Ishikawa (cell line): ENCODE measurements at regions not wholly inside any gene's neighbourhood (a gene's known extent, or its start where the extent isn't known, plus 50 kb on each side); places are given as distances from the start of the nearest gene placed in this dataset.

Experiments used
- CEBPB ChIP-seq: IDR thresholded peaks from 2 replicates; pipeline ENCODE4 v1.6.1; 2012
- EGR1 ChIP-seq: IDR thresholded peaks from 2 replicates; pipeline ENCODE4 v1.6.1; 2012
- NFIC ChIP-seq: IDR thresholded peaks from 2 replicates; pipeline ENCODE4 v1.6.1; 2012
- RAD21 ChIP-seq: IDR thresholded peaks from 2 replicates; pipeline ENCODE4 v1.6.1; 2012; ENCODE audit warnings: low read depth
- TAF1 ChIP-seq: IDR thresholded peaks from 2 replicates; pipeline ENCODE4 v1.6.1; 2012; ENCODE audit warnings: low read depth, mild to moderate bottlenecking
- USF1 ChIP-seq: IDR thresholded peaks from 2 replicates; pipeline ENCODE4 v1.6.1; 2012
- YY1 ChIP-seq: IDR thresholded peaks from 2 replicates; pipeline ENCODE4 v1.6.1; 2012; ENCODE audit warnings: low read depth
- TF ChIP-seq, protein P1 (sequence below): IDR thresholded peaks from 2 replicates; pipeline ENCODE4 v1.6.1; 2012; ENCODE audit warnings: low read depth, mild to moderate bottlenecking

DNA sequence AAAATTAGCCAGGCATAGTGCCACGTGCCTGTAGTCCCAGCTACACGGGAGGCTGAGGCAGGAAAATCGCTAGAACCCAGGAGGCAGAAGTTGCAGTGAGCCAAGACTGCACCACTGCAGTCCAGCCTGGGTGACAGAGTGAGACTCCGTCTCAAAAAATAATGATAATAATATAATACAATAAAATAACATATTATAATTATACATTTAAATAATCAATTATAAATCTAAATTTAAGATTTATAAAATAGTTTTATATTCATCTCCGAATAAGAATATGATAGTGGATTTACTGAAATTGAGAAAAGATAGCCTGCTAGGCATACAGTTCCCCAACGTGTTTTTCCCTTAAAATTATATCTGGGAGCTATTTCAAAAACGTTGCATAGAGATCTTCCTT lies 599.6 kb downstream of the CDH18 start:
- TF ChIP-seq NFIC (no peak), CEBPB (no peak), USF1 (no peak), EGR1 (no peak), TAF1 (no peak), RAD21 (no peak), YY1 (no peak)
- TF ChIP-seq, protein P1, sequence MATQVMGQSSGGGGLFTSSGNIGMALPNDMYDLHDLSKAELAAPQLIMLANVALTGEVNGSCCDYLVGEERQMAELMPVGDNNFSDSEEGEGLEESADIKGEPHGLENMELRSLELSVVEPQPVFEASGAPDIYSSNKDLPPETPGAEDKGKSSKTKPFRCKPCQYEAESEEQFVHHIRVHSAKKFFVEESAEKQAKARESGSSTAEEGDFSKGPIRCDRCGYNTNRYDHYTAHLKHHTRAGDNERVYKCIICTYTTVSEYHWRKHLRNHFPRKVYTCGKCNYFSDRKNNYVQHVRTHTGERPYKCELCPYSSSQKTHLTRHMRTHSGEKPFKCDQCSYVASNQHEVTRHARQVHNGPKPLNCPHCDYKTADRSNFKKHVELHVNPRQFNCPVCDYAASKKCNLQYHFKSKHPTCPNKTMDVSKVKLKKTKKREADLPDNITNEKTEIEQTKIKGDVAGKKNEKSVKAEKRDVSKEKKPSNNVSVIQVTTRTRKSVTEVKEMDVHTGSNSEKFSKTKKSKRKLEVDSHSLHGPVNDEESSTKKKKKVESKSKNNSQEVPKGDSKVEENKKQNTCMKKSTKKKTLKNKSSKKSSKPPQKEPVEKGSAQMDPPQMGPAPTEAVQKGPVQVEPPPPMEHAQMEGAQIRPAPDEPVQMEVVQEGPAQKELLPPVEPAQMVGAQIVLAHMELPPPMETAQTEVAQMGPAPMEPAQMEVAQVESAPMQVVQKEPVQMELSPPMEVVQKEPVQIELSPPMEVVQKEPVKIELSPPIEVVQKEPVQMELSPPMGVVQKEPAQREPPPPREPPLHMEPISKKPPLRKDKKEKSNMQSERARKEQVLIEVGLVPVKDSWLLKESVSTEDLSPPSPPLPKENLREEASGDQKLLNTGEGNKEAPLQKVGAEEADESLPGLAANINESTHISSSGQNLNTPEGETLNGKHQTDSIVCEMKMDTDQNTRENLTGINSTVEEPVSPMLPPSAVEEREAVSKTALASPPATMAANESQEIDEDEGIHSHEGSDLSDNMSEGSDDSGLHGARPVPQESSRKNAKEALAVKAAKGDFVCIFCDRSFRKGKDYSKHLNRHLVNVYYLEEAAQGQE: no peak
